Fibroblast of lung (primary cell): ENCODE measurements at regions not wholly inside any gene's neighbourhood (a gene's known extent, or its start where the extent isn't known, plus 50 kb on each side); places are given as distances from the start of the nearest gene placed in this dataset.

Source experiments
- DNase-seq, 2 donors: peaks; one replicate each; pipeline versions ENCODE4 v3.0.0 to v3.0.0-alpha.2; 2010; ENCODE audit warnings: low read depth in 2 of 2
- H2AFZ ChIP-seq: 2 replicates; pipeline ENCODE4 v1.5.1; 2012; ENCODE audit warnings: low read length, control low read depth, inconsistent platforms
- H3K27ac ChIP-seq: 2 replicates; pipeline ENCODE4 v1.5.1; 2011; ENCODE audit warnings: low read length, control low read depth; ENCODE audit not compliant: insufficient read depth
- H3K27me3 ChIP-seq: 2 replicates; pipeline ENCODE4 v1.5.1; 2011; ENCODE audit warnings: mild to moderate bottlenecking, low read length; ENCODE audit not compliant: control insufficient read depth, insufficient read depth
- H3K36me3 ChIP-seq: 2 replicates; pipeline ENCODE4 v1.5.1; 2011; ENCODE audit warnings: low read length; ENCODE audit not compliant: control insufficient read depth, insufficient read depth
- H3K4me1 ChIP-seq: 2 replicates; pipeline ENCODE4 v1.5.1; 2011; ENCODE audit warnings: low read length; ENCODE audit not compliant: control insufficient read depth, insufficient read depth; ENCODE audit errors: extremely low read depth
- H3K4me2 ChIP-seq: 2 replicates; pipeline ENCODE4 v1.5.1; 2011; ENCODE audit warnings: low read length, control low read depth; ENCODE audit not compliant: insufficient read depth; ENCODE audit errors: extremely low read depth
- H3K4me3 ChIP-seq, 4 experiments: fragments of 200-600 bp in 1 of 4; sonication (generic) in 1 of 4; replicated peaks in 1 of 4; 2 replicates each; pipeline ENCODE4 v1.5.1; 2011 to 2016; ENCODE audit warnings: low read length in 4 of 4, low read depth in 3 of 4, mild to moderate bottlenecking in 3 of 4, control low read depth in 2 of 4, inconsistent platforms in 1 of 4, mixed read lengths in 1 of 4; ENCODE audit not compliant: insufficient read depth in 1 of 4; ENCODE audit errors: control extremely low read depth in 1 of 4
- H3K79me2 ChIP-seq: 2 replicates; pipeline ENCODE4 v1.5.1; 2012; ENCODE audit warnings: mild to moderate bottlenecking, low read length, inconsistent platforms; ENCODE audit not compliant: control insufficient read depth, insufficient read depth
- H3K9ac ChIP-seq: 2 replicates; pipeline ENCODE4 v1.5.1; 2011; ENCODE audit warnings: mild to moderate bottlenecking, low read length, control low read depth; ENCODE audit not compliant: insufficient read depth
- H3K9me3 ChIP-seq: 2 replicates; pipeline ENCODE4 v1.5.1; 2012; ENCODE audit warnings: low read depth, low read length; ENCODE audit not compliant: control insufficient read depth, insufficient read depth
- H4K20me1 ChIP-seq: 2 replicates; pipeline ENCODE4 v1.5.1; 2011; ENCODE audit warnings: low read length; ENCODE audit not compliant: control insufficient read depth, insufficient read depth; ENCODE audit errors: extremely low read depth
- EZH2 ChIP-seq: IDR thresholded peaks from 2 replicates; pipeline ENCODE4 v1.5.1; 2012; ENCODE audit warnings: low read length, control low read depth, mild to moderate bottlenecking; ENCODE audit errors: missing control alignments
- TF ChIP-seq, protein P1 (sequence below), 2 donors: IDR thresholded peaks in 1 of 2; conservative IDR thresholded peaks in 1 of 2; 1 replicate in 1 of 2; 2 replicates in 1 of 2; pipeline ENCODE4 v1.5.1; 2011 to 2012; ENCODE audit warnings: low read length in 2 of 2, control low read depth in 1 of 2, inconsistent platforms in 1 of 2, low read depth in 1 of 2, mild to moderate bottlenecking in 1 of 2

DNA sequence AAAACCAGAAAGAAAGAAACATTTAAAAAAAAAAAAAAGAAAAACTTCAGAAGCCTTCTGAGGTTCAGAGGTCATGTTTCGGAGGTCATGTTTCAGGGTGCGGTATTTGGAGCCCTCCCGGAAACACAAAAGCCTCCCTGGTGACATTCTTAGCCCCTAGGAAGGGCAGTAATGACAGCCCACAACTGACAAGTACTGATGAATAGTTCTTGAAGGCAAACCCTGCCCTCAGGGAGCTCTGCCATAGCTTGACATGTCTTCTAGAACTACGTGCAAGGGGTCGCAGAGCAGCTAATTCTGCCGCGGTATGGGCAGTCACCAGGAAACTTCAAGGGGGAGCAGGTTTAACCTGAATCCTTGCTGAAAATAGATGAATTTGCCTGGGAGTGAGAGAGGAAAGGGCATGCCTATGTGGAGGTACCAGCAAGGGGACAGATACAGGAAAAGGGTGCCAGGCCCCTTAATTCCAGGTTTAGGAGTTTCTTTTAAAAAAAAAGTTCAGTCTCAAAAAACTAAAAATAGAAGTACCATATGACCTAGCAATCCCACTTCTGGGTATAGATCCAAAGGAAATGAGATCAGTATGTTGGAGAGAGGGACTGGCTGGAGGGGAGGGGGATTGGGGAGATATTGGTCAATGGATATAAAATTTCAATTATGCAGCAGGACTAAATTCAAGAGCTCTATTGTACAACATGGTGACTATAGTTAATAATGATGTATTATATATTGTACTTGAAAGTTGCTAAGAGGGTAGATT, 98.4 kb downstream of the C9orf152 start:
- H3K36me3 ChIP-seq = no peaks in the 10 kb centered on the region
- H3K9ac ChIP-seq = no peak overlapping the region
- no peak overlapping the region for H2AFZ ChIP-seq
- no peak overlapping the region for H3K4me3 ChIP-seq
- no peaks in the 10 kb centered on the region for H4K20me1 ChIP-seq
- H3K27ac ChIP-seq = peak overlapping the region; percentile 55
- TF ChIP-seq EZH2 = no peak
- TF ChIP-seq, protein P1, sequence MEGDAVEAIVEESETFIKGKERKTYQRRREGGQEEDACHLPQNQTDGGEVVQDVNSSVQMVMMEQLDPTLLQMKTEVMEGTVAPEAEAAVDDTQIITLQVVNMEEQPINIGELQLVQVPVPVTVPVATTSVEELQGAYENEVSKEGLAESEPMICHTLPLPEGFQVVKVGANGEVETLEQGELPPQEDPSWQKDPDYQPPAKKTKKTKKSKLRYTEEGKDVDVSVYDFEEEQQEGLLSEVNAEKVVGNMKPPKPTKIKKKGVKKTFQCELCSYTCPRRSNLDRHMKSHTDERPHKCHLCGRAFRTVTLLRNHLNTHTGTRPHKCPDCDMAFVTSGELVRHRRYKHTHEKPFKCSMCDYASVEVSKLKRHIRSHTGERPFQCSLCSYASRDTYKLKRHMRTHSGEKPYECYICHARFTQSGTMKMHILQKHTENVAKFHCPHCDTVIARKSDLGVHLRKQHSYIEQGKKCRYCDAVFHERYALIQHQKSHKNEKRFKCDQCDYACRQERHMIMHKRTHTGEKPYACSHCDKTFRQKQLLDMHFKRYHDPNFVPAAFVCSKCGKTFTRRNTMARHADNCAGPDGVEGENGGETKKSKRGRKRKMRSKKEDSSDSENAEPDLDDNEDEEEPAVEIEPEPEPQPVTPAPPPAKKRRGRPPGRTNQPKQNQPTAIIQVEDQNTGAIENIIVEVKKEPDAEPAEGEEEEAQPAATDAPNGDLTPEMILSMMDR (conservative IDR thresholded peaks at IDR 0.05 in 1 of 2, IDR thresholded peaks at IDR 0.05 in 1 of 2; ENCODE audit: low read depth in 1 of 2, low read length in 2 of 2) = no peak
- H3K27me3 ChIP-seq = no peaks in the 10 kb centered on the region
- DNase-seq = peak in 1 of 2 donors; percentile 65
- peaks cover 94% of the 10 kb centered on the region for H3K79me2 ChIP-seq
- peak overlapping the region; percentile 41 for H3K4me2 ChIP-seq
- peaks cover 17% of the 10 kb centered on the region for H3K4me1 ChIP-seq
- H3K9me3 ChIP-seq = no peaks in the 10 kb centered on the region

- no peak overlapping the region for H3K27ac ChIP-seq
- H3K79me2 ChIP-seq = peaks cover 95% of the 10 kb centered on the region
- H3K4me3 ChIP-seq = no peak overlapping the region
- H2AFZ ChIP-seq = no peak overlapping the region
- H3K27me3 ChIP-seq = no peaks in the 10 kb centered on the region
- TF ChIP-seq EZH2 = no peak
- TF ChIP-seq, protein P1 (conservative IDR thresholded peaks at IDR 0.05 in 1 of 2, IDR thresholded peaks at IDR 0.05 in 1 of 2; ENCODE audit: low read depth in 1 of 2, low read length in 2 of 2) = no peak
- H3K4me2 ChIP-seq = no peak overlapping the region
- no peak for DNase-seq
- no peaks in the 10 kb centered on the region for H3K36me3 ChIP-seq
- no peaks in the 10 kb centered on the region for H4K20me1 ChIP-seq
- peaks cover 21% of the 10 kb centered on the region for H3K4me1 ChIP-seq
- H3K9ac ChIP-seq = no peak overlapping the region
- no peaks in the 10 kb centered on the region for H3K9me3 ChIP-seq
These were observed 97.8 kb downstream of the C9orf152 start for GRCh38 chr9:110110154-110110553.

- no peaks in the 10 kb centered on the region for H3K36me3 ChIP-seq
- no peak overlapping the region for H2AFZ ChIP-seq
- no peaks in the 10 kb centered on the region for H3K27me3 ChIP-seq
- no peaks in the 10 kb centered on the region for H4K20me1 ChIP-seq
- H3K79me2 ChIP-seq = peaks cover 90% of the 10 kb centered on the region
- DNase-seq = no peak
- H3K9ac ChIP-seq = no peak overlapping the region
- H3K4me3 ChIP-seq = no peak overlapping the region
- H3K4me2 ChIP-seq = no peak overlapping the region
- no peak for TF ChIP-seq EZH2
- TF ChIP-seq, protein P1 (conservative IDR thresholded peaks at IDR 0.05 in 1 of 2, IDR thresholded peaks at IDR 0.05 in 1 of 2; ENCODE audit: low read depth in 1 of 2, low read length in 2 of 2) = no peak
- H3K9me3 ChIP-seq = no peaks in the 10 kb centered on the region
- peaks cover 24% of the 10 kb centered on the region for H3K4me1 ChIP-seq
- H3K27ac ChIP-seq = no peak overlapping the region
These were observed 96.1 kb downstream of the C9orf152 start for GRCh38 chr9:110111868-110112267.
